ENCODE measurements at regions not wholly inside any gene's neighbourhood (a gene's known extent, or its start where the extent isn't known, plus 50 kb on each side); places are given as distances from the start of the nearest gene placed in this dataset.
A peak's percentile ranks its signal among the peaks of the same experiment; 100 is the strongest.

DNA sequence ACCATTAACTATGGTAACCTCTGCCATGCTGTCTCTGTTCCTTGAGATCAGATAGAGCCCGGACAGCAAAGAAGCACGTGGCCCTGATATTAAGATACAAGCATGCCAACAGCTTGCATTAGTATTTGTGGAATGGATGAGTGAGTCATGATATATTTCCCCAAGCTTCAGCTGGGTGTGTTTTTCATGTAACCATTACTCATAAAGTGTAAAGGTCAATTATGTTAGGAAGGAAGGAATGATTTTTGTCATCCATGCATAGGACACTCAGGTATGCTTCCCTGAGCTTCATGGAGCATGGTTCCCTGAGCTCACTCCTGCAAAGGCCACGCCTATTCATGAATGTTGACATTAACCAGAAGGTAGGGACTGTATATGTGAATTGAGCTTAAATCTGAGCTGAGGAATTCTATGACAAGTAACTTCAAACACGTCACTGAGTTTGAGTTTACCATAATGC, 74.6 kb downstream of the ARL4C start:
- TF ChIP-seq, protein P1, sequence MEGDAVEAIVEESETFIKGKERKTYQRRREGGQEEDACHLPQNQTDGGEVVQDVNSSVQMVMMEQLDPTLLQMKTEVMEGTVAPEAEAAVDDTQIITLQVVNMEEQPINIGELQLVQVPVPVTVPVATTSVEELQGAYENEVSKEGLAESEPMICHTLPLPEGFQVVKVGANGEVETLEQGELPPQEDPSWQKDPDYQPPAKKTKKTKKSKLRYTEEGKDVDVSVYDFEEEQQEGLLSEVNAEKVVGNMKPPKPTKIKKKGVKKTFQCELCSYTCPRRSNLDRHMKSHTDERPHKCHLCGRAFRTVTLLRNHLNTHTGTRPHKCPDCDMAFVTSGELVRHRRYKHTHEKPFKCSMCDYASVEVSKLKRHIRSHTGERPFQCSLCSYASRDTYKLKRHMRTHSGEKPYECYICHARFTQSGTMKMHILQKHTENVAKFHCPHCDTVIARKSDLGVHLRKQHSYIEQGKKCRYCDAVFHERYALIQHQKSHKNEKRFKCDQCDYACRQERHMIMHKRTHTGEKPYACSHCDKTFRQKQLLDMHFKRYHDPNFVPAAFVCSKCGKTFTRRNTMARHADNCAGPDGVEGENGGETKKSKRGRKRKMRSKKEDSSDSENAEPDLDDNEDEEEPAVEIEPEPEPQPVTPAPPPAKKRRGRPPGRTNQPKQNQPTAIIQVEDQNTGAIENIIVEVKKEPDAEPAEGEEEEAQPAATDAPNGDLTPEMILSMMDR (IDR thresholded peaks at IDR 0.05; ENCODE audit: low read depth, low read length) = no peak
- no peak overlapping the region for H3K4me3 ChIP-seq (replicated peaks in 1 of 2; ENCODE audit: low read depth in 2 of 2, low read length in 2 of 2)
- peak; percentile 83 to 94 for DNase-seq (ENCODE audit: low read depth in 2 of 2)

DNA sequence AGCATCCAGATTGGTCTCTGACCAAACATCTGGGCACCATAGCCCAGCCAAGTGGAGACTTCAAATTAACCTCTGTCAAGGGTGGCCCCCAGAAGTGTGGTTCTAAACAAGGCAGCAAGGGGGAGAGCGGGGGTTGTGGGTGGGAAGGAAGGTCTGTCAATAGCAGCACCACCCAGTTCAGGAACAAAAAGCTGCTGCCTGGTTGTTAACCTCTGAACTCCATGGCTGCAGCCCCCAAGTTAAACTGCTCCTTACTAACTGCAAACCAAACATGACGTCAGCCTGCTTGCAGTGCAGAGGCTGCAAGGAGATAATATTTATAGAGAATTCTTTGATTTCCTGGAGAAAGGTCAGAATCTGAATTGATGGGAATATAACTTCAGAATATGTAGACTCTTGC, 76.5 kb downstream of the ARL4C start:
- no peak overlapping the region for H3K4me3 ChIP-seq (replicated peaks in 1 of 2; ENCODE audit: low read depth in 2 of 2, low read length in 2 of 2)
- no peak for DNase-seq (ENCODE audit: low read depth in 2 of 2)
- TF ChIP-seq, protein P1 (IDR thresholded peaks at IDR 0.05; ENCODE audit: low read depth, low read length) = no peak

- TF ChIP-seq, protein P1 (IDR thresholded peaks at IDR 0.05; ENCODE audit: low read depth, low read length) = no peak
- no peak overlapping the region for H3K4me3 ChIP-seq (replicated peaks in 1 of 2; ENCODE audit: low read depth in 2 of 2, low read length in 2 of 2)
- no peak for DNase-seq (ENCODE audit: low read depth in 2 of 2)
Measured at GRCh38 chr2:234419726-234420125, 77.2 kb downstream of the ARL4C start.

DNA sequence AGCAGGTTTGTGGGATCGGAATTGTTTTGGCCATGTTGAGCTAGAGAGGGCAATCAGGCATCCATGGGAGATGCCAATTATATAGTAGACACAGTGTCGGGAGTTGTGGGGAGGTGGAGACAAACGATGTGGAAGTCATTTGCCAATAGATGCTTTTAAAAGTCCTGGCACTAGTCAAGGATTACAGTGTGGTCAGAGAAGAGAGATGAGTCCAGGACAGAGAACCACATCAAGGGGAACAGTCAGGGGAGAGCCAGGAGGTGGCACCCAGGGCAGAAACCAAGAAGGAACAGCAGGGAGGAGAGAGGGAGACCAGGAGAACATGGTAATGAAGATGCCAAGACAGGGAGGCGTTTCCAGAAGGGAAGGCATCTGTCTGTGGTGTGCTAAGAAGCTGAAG, 81.2 kb downstream of the ARL4C start:
- no peak overlapping the region for H3K4me3 ChIP-seq (replicated peaks in 1 of 2; ENCODE audit: low read depth in 2 of 2, low read length in 2 of 2)
- TF ChIP-seq, protein P1 (IDR thresholded peaks at IDR 0.05; ENCODE audit: low read depth, low read length) = no peak
- no peak for DNase-seq (ENCODE audit: low read depth in 2 of 2)

DNA sequence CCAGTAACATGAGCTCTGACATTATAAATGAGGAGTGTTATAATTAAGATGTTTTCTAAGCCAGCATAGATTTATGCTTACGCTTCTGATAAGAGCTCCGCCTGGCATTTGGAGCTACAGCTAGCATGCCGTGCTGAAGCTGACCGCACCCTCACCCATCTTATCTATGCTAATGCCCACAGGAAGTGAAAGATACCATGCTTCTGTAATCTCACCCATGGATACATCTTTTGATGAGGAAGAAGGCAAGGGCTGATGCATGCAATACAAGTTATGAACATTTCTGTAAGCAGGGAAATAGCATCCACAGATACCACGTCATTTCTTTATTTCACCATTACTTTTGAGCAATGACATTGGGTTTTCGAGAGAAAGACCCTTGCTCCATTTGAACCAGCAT, 82.3 kb downstream of the ARL4C start:
- TF ChIP-seq, protein P1 (IDR thresholded peaks at IDR 0.05; ENCODE audit: low read depth, low read length) = no peak
- DNase-seq (ENCODE audit: low read depth in 2 of 2) = no peak

DNA sequence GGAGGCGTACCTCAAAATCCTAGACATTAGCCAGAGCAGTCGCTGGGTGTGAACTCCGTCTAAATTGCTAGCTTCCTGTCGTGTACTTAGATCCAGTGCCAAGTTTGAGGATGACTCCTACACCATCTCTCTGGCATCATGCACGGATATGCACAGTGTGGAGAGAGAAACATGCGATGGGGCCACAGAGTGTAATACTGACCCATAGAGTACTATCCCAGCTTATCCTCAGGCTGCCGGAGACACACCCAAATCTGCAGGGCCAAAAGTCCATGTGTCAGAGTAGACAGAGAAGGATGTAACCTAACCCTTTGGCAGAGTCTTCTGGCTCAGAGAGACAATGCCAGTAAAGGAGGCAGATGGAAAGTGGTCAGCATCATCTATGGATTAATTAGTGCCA, 84.2 kb downstream of the ARL4C start:
- peak; percentile 40 to 50 for DNase-seq (ENCODE audit: low read depth in 2 of 2)
- no peak overlapping the region for H3K4me3 ChIP-seq (replicated peaks in 1 of 2; ENCODE audit: low read depth in 2 of 2, low read length in 2 of 2)
- TF ChIP-seq, protein P1 (IDR thresholded peaks at IDR 0.05; ENCODE audit: low read depth, low read length) = no peak

More for the DNA sequence above, 82.3 kb downstream of the ARL4C start:
- no peak overlapping the region for H3K4me3 ChIP-seq (replicated peaks in 1 of 2; ENCODE audit: low read depth in 2 of 2, low read length in 2 of 2)

DNA sequence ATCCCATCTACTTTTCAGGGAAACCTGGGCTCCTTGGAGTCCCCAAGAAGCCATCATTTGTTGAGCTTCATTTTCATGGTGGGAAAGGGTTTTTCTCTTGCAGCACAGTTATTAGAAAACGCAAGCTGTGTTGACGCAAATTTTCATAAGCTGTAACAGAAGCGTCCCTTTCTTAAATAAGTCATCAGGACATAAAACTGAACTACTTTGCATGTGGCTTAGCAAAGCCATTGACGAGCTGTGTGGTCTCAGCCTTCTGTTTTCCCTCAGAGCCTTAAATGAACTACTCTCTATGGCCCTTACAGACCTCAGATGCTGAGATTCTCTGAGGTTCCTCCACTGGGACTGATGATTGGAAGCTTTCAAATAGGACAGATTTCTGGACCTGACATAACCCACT, 85.1 kb downstream of the ARL4C start:
- no peak for DNase-seq (ENCODE audit: low read depth in 2 of 2)
- TF ChIP-seq, protein P1 (IDR thresholded peaks at IDR 0.05; ENCODE audit: low read depth, low read length) = no peak
- H3K4me3 ChIP-seq (replicated peaks in 1 of 2; ENCODE audit: low read depth in 2 of 2, low read length in 2 of 2) = no peak overlapping the region
